GM23338 (cell line): ENCODE measurements at regions not wholly inside any gene's neighbourhood (a gene's known extent, or its start where the extent isn't known, plus 50 kb on each side); places are given as distances from the start of the nearest gene placed in this dataset.
A peak's percentile ranks its signal among the peaks of the same experiment; 100 is the strongest.

Source experiments
- ATAC-seq: fragments of 200-7000 bp; cut with Tn5 transposase; 3 replicates; pipeline ENCODE4 v1.9.1; 2020
- DNase-seq: peaks from one replicate; pipeline ENCODE4 v3.0.0-alpha.2; 2015; ENCODE audit warnings: low spot score
- H2AFZ ChIP-seq: fragments of 200-600 bp; sonication (generic); 2 replicates; pipeline ENCODE4 v1.8.0; 2016; ENCODE audit warnings: antibody characterized with exemption, mild to moderate bottlenecking, moderate library complexity
- H3F3A ChIP-seq: fragments of 200-600 bp; sonication (generic); replicated peaks from 2 replicates; pipeline ENCODE4 v1.8.0; 2017; ENCODE audit warnings: antibody characterized with exemption, mixed run types, low read depth
- H3K27ac ChIP-seq: fragments of 200-600 bp; sonication (generic); 2 replicates; pipeline ENCODE4 v1.6.1; 2016; ENCODE audit warnings: low read depth
- H3K27me3 ChIP-seq: fragments of 200-600 bp; sonication (generic); 2 replicates; pipeline ENCODE4 v1.8.0; 2016; ENCODE audit warnings: mild to moderate bottlenecking, mixed run types, moderate library complexity; ENCODE audit not compliant: insufficient read depth
- H3K36me3 ChIP-seq: fragments of 200-600 bp; sonication (generic); 2 replicates; pipeline ENCODE4 v1.8.0; 2016; ENCODE audit warnings: mild to moderate bottlenecking; ENCODE audit not compliant: insufficient read depth
- H3K4me1 ChIP-seq: fragments of 200-600 bp; sonication (generic); 2 replicates; pipeline ENCODE4 v1.8.0; 2016; ENCODE audit warnings: mild to moderate bottlenecking, moderate library complexity; ENCODE audit not compliant: insufficient read depth
- H3K4me2 ChIP-seq: fragments of 200-600 bp; sonication (generic); 2 replicates; pipeline ENCODE4 v1.7.1; 2017; ENCODE audit warnings: mixed run types
- H3K4me3 ChIP-seq: fragments of 200-600 bp; sonication (generic); 2 replicates; pipeline ENCODE4 v1.6.1; 2016; ENCODE audit warnings: mixed run types
- H3K79me2 ChIP-seq: fragments of 200-600 bp; sonication (generic); replicated peaks from 2 replicates; pipeline ENCODE4 v1.8.0; 2017; ENCODE audit warnings: mild to moderate bottlenecking; ENCODE audit not compliant: insufficient read depth
- H3K9me2 ChIP-seq: fragments of 200-600 bp; sonication (generic); 2 replicates; pipeline ENCODE4 v1.8.0; 2017; ENCODE audit not compliant: insufficient read depth
- H4K20me1 ChIP-seq: fragments of 200-600 bp; sonication (generic); replicated peaks from 2 replicates; pipeline ENCODE4 v1.8.0; 2017; ENCODE audit warnings: mild to moderate bottlenecking; ENCODE audit not compliant: insufficient read depth
- H3K27ac Mint-ChIP-seq: 2 replicates; pipeline ENCODE4 v1.8.0; 2020; ENCODE audit warnings: inconsistent platforms, mild to moderate bottlenecking, moderate library complexity, mixed read lengths
- H3K27me3 Mint-ChIP-seq: 3 replicates; pipeline ENCODE4 v1.8.0; 2022; ENCODE audit warnings: low read depth, mild to moderate bottlenecking, moderate library complexity, mixed read lengths, inconsistent platforms; ENCODE audit not compliant: insufficient read depth, poor library complexity
- H3K36me3 Mint-ChIP-seq: 3 replicates; pipeline ENCODE4 v1.8.0; 2021; ENCODE audit warnings: low read depth, mild to moderate bottlenecking, inconsistent platforms, moderate library complexity, mixed read lengths
- H3K4me1 Mint-ChIP-seq: 3 replicates; pipeline ENCODE4 v1.8.0; 2020; ENCODE audit warnings: mild to moderate bottlenecking, inconsistent platforms, mixed read lengths
- H3K4me3 Mint-ChIP-seq: 3 replicates; pipeline ENCODE4 v1.8.0; 2021; ENCODE audit warnings: moderate library complexity, mild to moderate bottlenecking, inconsistent platforms, mixed read lengths
- H3K9me3 Mint-ChIP-seq: 3 replicates; pipeline ENCODE4 v1.8.0; 2020; ENCODE audit warnings: moderate library complexity, mild to moderate bottlenecking, inconsistent platforms, mixed read lengths
- CREB1 ChIP-seq: fragments of 250-450 bp; sonication (Bioruptor Pico); IDR thresholded peaks from 2 replicates; pipeline ENCODE4 v1.5.0; 2020; ENCODE audit warnings: low read depth, mild to moderate bottlenecking, moderate library complexity
- EZH2 ChIP-seq: fragments of 200-600 bp; sonication (generic); IDR thresholded peaks from one replicate; pipeline ENCODE4 v1.8.0; 2017; ENCODE audit warnings: antibody characterized with exemption, mild to moderate bottlenecking, low read depth; ENCODE audit not compliant: unreplicated experiment
- EZH2phosphoT487 ChIP-seq: fragments of 200-600 bp; sonication (generic); IDR thresholded peaks from one replicate; pipeline ENCODE4 v1.8.1; 2018; ENCODE audit warnings: antibody characterized with exemption; ENCODE audit not compliant: unreplicated experiment
- JUNB ChIP-seq: IDR thresholded peaks from one replicate; pipeline ENCODE4 v1.6.1; 2016; ENCODE audit warnings: antibody characterized with exemption; ENCODE audit not compliant: unreplicated experiment
- NANOG ChIP-seq: IDR thresholded peaks from 2 replicates; pipeline ENCODE4 v1.6.1; 2016; ENCODE audit warnings: antibody characterized with exemption, borderline replicate concordance
- POLR2AphosphoS5 ChIP-seq: IDR thresholded peaks from 2 replicates; pipeline ENCODE4 v1.6.1; 2016; ENCODE audit warnings: antibody characterized with exemption, low read depth
- STAT1 ChIP-seq: IDR thresholded peaks from one replicate; pipeline ENCODE4 v1.6.1; 2016; ENCODE audit warnings: antibody characterized with exemption; ENCODE audit not compliant: unreplicated experiment
- ZNF114 ChIP-seq: fragments of 250-450 bp; sonication (Bioruptor Pico); IDR thresholded peaks from 2 replicates; pipeline ENCODE4 v1.5.0; 2020; ENCODE audit warnings: mild to moderate bottlenecking, moderate library complexity
- ZNF331 ChIP-seq: fragments of 250-450 bp; sonication (Bioruptor Pico); IDR thresholded peaks from 2 replicates; pipeline ENCODE4 v1.5.0; 2020; ENCODE audit warnings: low read depth, mild to moderate bottlenecking, moderate library complexity
- TF ChIP-seq, protein P1 (sequence below): IDR thresholded peaks from 2 replicates; pipeline ENCODE4 v1.6.1; 2016; ENCODE audit warnings: antibody characterized with exemption
- TF ChIP-seq, protein P2 (sequence below): IDR thresholded peaks from one replicate; pipeline ENCODE4 v1.6.1; 2018; ENCODE audit warnings: antibody characterized with exemption; ENCODE audit not compliant: unreplicated experiment
- TF ChIP-seq, protein P3 (sequence below): fragments of 250-450 bp; sonication (Bioruptor Pico); IDR thresholded peaks from 2 replicates; pipeline ENCODE4 v1.5.0; 2020; ENCODE audit warnings: mild to moderate bottlenecking, moderate library complexity
- TF ChIP-seq, protein P4 (sequence below), 2 experiments: fragments of 200-600 bp in 1 of 2; sonication (generic) in 1 of 2; conservative IDR thresholded peaks; 2 replicates each; pipeline versions ENCODE4 v1.5.1 to v1.6.1; 2016 to 2017; ENCODE audit warnings: antibody characterized with exemption in 2 of 2, low read depth in 2 of 2, mild to moderate bottlenecking in 2 of 2, moderate library complexity in 1 of 2

DNA sequence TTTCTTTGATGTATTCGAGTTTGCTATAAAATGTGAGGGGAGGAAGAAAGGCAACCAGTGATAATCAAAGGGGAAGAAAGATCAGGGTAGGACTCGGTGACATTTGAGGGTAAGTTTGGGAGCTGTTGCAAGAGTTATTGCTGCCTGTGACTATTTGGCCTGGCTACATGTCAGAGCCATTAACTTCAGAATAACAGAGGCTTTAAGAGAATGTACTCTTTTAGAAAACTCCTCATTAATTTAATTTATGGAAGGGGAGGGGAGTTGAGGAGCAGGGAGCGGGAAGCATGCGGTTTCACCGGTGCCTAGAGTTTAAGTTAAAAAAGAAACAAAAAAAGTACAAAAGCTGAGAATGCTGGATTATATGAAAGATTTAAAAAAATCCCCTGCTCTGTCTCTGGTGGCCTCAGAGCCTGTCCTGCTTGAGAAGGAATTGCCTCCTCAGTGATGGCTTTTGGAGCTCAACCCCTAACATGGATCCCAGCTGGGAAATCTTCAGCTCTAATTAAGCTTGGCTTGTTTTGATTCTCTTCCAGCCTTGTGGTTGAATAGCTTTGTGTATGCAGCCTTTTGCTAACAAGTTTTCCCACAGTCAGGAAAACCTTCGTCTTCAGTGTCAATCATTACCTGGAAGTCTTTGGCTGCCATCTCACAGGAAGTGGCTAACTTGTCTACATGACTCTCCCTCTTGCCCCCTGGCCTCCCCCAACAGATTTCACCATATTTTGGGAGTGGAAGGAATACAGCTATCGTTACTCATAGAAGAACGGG, 238.2 kb downstream of the SOX4 start:
- Histone ChIP-seq H3F3A (0 out of 2 replicates have a peak, but pooled peaks cover 4% of the 10 kb centered on the region), H2AFZ (no peak overlapping the region), H3K9me2 (no peaks in the 10 kb centered on the region), H3K36me3 (no peaks in the 10 kb centered on the region), H3K4me2 (peak overlapping the region; percentile 40), H3K79me2 (peaks cover 84% of the 10 kb centered on the region), H3K27ac (peak overlapping the region; percentile 32), H4K20me1 (no peaks in the 10 kb centered on the region; the same call in 1 of the 2 replicates), H3K4me1 (peaks cover 61% of the 10 kb centered on the region), H3K4me3 (no peak overlapping the region), H3K27me3 (no peaks in the 10 kb centered on the region)
- DNase-seq (no peak), ATAC-seq (no peak)
- H3K36me3 Mint-ChIP-seq: peaks cover 13% of the 10 kb centered on the region; the same call in 2 of the 3 replicates
- H3K4me1 Mint-ChIP-seq: peaks cover 68% of the 10 kb centered on the region
- H3K9me3 Mint-ChIP-seq: no peaks in the 10 kb centered on the region
- peak overlapping the region; percentile 22; the same call in 1 of the 2 replicates for H3K27ac Mint-ChIP-seq
- peaks cover 4% of the 10 kb centered on the region for H3K27me3 Mint-ChIP-seq
- TF ChIP-seq, protein P1, sequence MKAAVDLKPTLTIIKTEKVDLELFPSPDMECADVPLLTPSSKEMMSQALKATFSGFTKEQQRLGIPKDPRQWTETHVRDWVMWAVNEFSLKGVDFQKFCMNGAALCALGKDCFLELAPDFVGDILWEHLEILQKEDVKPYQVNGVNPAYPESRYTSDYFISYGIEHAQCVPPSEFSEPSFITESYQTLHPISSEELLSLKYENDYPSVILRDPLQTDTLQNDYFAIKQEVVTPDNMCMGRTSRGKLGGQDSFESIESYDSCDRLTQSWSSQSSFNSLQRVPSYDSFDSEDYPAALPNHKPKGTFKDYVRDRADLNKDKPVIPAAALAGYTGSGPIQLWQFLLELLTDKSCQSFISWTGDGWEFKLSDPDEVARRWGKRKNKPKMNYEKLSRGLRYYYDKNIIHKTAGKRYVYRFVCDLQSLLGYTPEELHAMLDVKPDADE: no peak
- TF ChIP-seq EZH2phosphoT487: no peak
- no peak for TF ChIP-seq ZNF114 (CRISPR knock-in tag)
- TF ChIP-seq CREB1 (CRISPR knock-in tag): no peak
- no peak for TF ChIP-seq ZNF331 (CRISPR knock-in tag)
- TF ChIP-seq EZH2: no peak
- no peak for TF ChIP-seq NANOG
- TF ChIP-seq, protein P2, sequence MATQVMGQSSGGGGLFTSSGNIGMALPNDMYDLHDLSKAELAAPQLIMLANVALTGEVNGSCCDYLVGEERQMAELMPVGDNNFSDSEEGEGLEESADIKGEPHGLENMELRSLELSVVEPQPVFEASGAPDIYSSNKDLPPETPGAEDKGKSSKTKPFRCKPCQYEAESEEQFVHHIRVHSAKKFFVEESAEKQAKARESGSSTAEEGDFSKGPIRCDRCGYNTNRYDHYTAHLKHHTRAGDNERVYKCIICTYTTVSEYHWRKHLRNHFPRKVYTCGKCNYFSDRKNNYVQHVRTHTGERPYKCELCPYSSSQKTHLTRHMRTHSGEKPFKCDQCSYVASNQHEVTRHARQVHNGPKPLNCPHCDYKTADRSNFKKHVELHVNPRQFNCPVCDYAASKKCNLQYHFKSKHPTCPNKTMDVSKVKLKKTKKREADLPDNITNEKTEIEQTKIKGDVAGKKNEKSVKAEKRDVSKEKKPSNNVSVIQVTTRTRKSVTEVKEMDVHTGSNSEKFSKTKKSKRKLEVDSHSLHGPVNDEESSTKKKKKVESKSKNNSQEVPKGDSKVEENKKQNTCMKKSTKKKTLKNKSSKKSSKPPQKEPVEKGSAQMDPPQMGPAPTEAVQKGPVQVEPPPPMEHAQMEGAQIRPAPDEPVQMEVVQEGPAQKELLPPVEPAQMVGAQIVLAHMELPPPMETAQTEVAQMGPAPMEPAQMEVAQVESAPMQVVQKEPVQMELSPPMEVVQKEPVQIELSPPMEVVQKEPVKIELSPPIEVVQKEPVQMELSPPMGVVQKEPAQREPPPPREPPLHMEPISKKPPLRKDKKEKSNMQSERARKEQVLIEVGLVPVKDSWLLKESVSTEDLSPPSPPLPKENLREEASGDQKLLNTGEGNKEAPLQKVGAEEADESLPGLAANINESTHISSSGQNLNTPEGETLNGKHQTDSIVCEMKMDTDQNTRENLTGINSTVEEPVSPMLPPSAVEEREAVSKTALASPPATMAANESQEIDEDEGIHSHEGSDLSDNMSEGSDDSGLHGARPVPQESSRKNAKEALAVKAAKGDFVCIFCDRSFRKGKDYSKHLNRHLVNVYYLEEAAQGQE: no peak
- TF ChIP-seq, protein P3, sequence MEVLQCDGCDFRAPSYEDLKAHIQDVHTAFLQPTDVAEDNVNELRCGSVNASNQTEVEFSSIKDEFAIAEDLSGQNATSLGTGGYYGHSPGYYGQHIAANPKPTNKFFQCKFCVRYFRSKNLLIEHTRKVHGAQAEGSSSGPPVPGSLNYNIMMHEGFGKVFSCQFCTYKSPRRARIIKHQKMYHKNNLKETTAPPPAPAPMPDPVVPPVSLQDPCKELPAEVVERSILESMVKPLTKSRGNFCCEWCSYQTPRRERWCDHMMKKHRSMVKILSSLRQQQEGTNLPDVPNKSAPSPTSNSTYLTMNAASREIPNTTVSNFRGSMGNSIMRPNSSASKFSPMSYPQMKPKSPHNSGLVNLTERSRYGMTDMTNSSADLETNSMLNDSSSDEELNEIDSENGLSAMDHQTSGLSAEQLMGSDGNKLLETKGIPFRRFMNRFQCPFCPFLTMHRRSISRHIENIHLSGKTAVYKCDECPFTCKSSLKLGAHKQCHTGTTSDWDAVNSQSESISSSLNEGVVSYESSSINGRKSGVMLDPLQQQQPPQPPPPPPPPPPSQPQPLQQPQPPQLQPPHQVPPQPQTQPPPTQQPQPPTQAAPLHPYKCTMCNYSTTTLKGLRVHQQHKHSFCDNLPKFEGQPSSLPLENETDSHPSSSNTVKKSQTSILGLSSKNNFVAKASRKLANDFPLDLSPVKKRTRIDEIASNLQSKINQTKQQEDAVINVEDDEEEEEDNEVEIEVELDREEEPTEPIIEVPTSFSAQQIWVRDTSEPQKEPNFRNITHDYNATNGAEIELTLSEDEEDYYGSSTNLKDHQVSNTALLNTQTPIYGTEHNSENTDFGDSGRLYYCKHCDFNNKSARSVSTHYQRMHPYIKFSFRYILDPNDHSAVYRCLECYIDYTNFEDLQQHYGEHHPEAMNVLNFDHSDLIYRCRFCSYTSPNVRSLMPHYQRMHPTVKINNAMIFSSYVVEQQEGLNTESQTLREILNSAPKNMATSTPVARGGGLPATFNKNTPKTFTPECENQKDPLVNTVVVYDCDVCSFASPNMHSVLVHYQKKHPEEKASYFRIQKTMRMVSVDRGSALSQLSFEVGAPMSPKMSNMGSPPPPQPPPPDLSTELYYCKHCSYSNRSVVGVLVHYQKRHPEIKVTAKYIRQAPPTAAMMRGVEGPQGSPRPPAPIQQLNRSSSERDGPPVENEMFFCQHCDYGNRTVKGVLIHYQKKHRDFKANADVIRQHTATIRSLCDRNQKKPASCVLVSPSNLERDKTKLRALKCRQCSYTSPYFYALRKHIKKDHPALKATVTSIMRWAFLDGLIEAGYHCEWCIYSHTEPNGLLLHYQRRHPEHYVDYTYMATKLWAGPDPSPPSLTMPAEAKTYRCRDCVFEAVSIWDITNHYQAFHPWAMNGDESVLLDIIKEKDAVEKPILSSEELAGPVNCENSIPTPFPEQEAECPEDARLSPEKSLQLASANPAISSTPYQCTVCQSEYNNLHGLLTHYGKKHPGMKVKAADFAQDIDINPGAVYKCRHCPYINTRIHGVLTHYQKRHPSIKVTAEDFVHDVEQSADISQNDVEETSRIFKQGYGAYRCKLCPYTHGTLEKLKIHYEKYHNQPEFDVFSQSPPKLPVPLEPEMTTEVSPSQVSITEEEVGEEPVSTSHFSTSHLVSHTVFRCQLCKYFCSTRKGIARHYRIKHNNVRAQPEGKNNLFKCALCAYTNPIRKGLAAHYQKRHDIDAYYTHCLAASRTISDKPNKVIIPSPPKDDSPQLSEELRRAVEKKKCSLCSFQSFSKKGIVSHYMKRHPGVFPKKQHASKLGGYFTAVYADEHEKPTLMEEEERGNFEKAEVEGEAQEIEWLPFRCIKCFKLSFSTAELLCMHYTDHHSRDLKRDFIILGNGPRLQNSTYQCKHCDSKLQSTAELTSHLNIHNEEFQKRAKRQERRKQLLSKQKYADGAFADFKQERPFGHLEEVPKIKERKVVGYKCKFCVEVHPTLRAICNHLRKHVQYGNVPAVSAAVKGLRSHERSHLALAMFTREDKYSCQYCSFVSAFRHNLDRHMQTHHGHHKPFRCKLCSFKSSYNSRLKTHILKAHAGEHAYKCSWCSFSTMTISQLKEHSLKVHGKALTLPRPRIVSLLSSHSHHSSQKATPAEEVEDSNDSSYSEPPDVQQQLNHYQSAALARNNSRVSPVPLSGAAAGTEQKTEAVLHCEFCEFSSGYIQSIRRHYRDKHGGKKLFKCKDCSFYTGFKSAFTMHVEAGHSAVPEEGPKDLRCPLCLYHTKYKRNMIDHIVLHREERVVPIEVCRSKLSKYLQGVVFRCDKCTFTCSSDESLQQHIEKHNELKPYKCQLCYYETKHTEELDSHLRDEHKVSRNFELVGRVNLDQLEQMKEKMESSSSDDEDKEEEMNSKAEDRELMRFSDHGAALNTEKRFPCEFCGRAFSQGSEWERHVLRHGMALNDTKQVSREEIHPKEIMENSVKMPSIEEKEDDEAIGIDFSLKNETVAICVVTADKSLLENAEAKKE (CRISPR knock-in tag): no peak
- no peak for TF ChIP-seq POLR2AphosphoS5
- TF ChIP-seq, protein P4, sequence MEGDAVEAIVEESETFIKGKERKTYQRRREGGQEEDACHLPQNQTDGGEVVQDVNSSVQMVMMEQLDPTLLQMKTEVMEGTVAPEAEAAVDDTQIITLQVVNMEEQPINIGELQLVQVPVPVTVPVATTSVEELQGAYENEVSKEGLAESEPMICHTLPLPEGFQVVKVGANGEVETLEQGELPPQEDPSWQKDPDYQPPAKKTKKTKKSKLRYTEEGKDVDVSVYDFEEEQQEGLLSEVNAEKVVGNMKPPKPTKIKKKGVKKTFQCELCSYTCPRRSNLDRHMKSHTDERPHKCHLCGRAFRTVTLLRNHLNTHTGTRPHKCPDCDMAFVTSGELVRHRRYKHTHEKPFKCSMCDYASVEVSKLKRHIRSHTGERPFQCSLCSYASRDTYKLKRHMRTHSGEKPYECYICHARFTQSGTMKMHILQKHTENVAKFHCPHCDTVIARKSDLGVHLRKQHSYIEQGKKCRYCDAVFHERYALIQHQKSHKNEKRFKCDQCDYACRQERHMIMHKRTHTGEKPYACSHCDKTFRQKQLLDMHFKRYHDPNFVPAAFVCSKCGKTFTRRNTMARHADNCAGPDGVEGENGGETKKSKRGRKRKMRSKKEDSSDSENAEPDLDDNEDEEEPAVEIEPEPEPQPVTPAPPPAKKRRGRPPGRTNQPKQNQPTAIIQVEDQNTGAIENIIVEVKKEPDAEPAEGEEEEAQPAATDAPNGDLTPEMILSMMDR (conservative IDR thresholded peaks at IDR 0.05; ENCODE audit: low read depth in 2 of 2): no peak
- no peak for TF ChIP-seq JUNB
- no peak for TF ChIP-seq STAT1
- H3K4me3 Mint-ChIP-seq: no peak overlapping the region; the same call in 2 of the 3 replicates
